PC-9 (cell line): ENCODE measurements at regions not wholly inside any gene's neighbourhood (a gene's known extent, or its start where the extent isn't known, plus 50 kb on each side); places are given as distances from the start of the nearest gene placed in this dataset.

Experiments used
- BruUV-seq: library from RNA; stranded (reverse); fragments of 400-500 nt; replicated peaks from 2 replicates; lab custom pipeline; 2021; lab: Mats Ljungman, UMichigan
- CTCF ChIA-PET: fragments of 300-600 bp; sonication (Branson Sonifier 250); formaldehyde crosslinking; loops from one replicate; lab custom pipeline; 2022; ENCODE audit warnings: antibody characterized with exemption; lab: Charles Lee
- POLR2A ChIA-PET: fragments of 300-600 bp; sonication (Branson Sonifier 250); formaldehyde crosslinking; loops from one replicate; lab custom pipeline; 2022; ENCODE audit warnings: antibody characterized with exemption; ENCODE audit not compliant: unreplicated experiment; lab: Charles Lee
- DNase-seq, 2 experiments: peaks; one replicate each; pipeline versions ENCODE4 v3.0.0 to v3.0.0-alpha.2; 2015 to 2022; ENCODE audit warnings: mixed read lengths in 1 of 2
- H2AFZ ChIP-seq: fragments of 200-600 bp; sonication (generic); 2 replicates; pipeline ENCODE4 v1.8.1; 2017; ENCODE audit warnings: antibody characterized with exemption
- H3F3A ChIP-seq: fragments of 200-600 bp; sonication (generic); 2 replicates; pipeline ENCODE4 v1.8.1; 2017; ENCODE audit warnings: antibody characterized with exemption, mild to moderate bottlenecking, low read depth; ENCODE audit not compliant: insufficient read depth
- H3K27ac ChIP-seq: fragments of 200-600 bp; sonication (generic); 2 replicates; pipeline ENCODE4 v1.6.1; 2016; ENCODE audit warnings: mixed run types
- H3K27me3 ChIP-seq: fragments of 200-600 bp; sonication (generic); 2 replicates; pipeline ENCODE4 v1.6.1; 2016; ENCODE audit warnings: low read depth, mixed run types; ENCODE audit not compliant: insufficient read depth
- H3K36me3 ChIP-seq: fragments of 200-600 bp; sonication (generic); 2 replicates; pipeline ENCODE4 v1.6.1; 2016; ENCODE audit warnings: low read depth, mixed run types
- H3K4me1 ChIP-seq: fragments of 200-600 bp; sonication (generic); replicated peaks from 2 replicates; pipeline ENCODE4 v1.6.1; 2016; ENCODE audit warnings: mixed run types; ENCODE audit not compliant: insufficient read depth
- H3K4me2 ChIP-seq: fragments of 200-600 bp; sonication (generic); 2 replicates; pipeline ENCODE4 v1.6.1; 2017; ENCODE audit warnings: mixed run types
- H3K4me3 ChIP-seq: fragments of 200-600 bp; sonication (generic); 2 replicates; pipeline ENCODE4 v1.6.1; 2016; ENCODE audit warnings: mixed run types
- H3K79me2 ChIP-seq: fragments of 200-600 bp; sonication (generic); 2 replicates; pipeline ENCODE4 v1.6.1; 2017; ENCODE audit warnings: low read depth, mixed run types
- H3K9me2 ChIP-seq: fragments of 200-600 bp; sonication (generic); 2 replicates; pipeline ENCODE4 v1.8.1; 2017; ENCODE audit warnings: mild to moderate bottlenecking; ENCODE audit not compliant: insufficient read depth
- H3K9me3 ChIP-seq: fragments of 200-600 bp; sonication (generic); 2 replicates; pipeline ENCODE4 v1.8.1; 2016; ENCODE audit warnings: low read depth; ENCODE audit not compliant: insufficient read depth
- H4K20me1 ChIP-seq: fragments of 200-600 bp; sonication (generic); 2 replicates; pipeline ENCODE4 v1.8.1; 2017; ENCODE audit not compliant: insufficient read depth
- CTCF ChIP-seq: fragments of 200-600 bp; sonication (generic); conservative IDR thresholded peaks from 2 replicates; pipeline ENCODE4 v1.6.1; 2017; ENCODE audit warnings: mixed run types, antibody characterized with exemption, mild to moderate bottlenecking, moderate library complexity
- EZH2 ChIP-seq: fragments of 200-600 bp; sonication (generic); IDR thresholded peaks from 2 replicates; pipeline ENCODE4 v1.8.0; 2017; ENCODE audit warnings: antibody characterized with exemption, low read depth
- intact Hi-C: fragments of 100-400 bp; cut with micrococcal nuclease; formaldehyde crosslinking; loops from one replicate; pipeline ENCODE4 v1.10.0; 2022; ENCODE audit not compliant: unreplicated experiment

GRCh38 chr2:45068571-45069140 lies 59.4 kb upstream of the SIX2 start:
- no peaks in the 10 kb centered on the region; the same call in 1 of the 2 replicates for H3K27me3 ChIP-seq

GRCh38 chr2:45067859-45068570 lies 58.8 kb upstream of the SIX2 start:
- Histone ChIP-seq H4K20me1 (no peaks in the 10 kb centered on the region), H3K79me2 (no peaks in the 10 kb centered on the region), H3K4me3 (no peak overlapping the region), H2AFZ (no peak overlapping the region), H3K4me1 (no peaks in the 10 kb centered on the region), H3K27ac (no peak overlapping the region), H3K9me2 (no peaks in the 10 kb centered on the region), H3K27me3 (no peaks in the 10 kb centered on the region; the same call in 1 of the 2 replicates), H3K9me3 (no peaks in the 10 kb centered on the region), H3K4me2 (no peak overlapping the region), H3K36me3 (no peaks in the 10 kb centered on the region), H3F3A (no peaks in the 10 kb centered on the region)
- no peak for DNase-seq
- BruUV-seq, result no TSS peak
- ChIA-PET POLR2A (no interaction called here), CTCF (no interaction called here)
- intact Hi-C loops, result no loop called here
- TF ChIP-seq CTCF (no peak), EZH2 (no peak)

More at GRCh38 chr2:45068571-45069140, 59.4 kb upstream of the SIX2 start:
- H3K4me2 ChIP-seq, result no peak overlapping the region
- no peak for TF ChIP-seq EZH2
- no peak for TF ChIP-seq CTCF
- no peaks in the 10 kb centered on the region for H3K9me3 ChIP-seq
- H3K27ac ChIP-seq, result no peak overlapping the region
- H3K4me1 ChIP-seq, result no peaks in the 10 kb centered on the region
- BruUV-seq, result no TSS peak
- no peak overlapping the region for H3K4me3 ChIP-seq
- H3K36me3 ChIP-seq, result no peaks in the 10 kb centered on the region
- intact Hi-C loops, result no loop called here
- no peak for DNase-seq
- no peak overlapping the region for H2AFZ ChIP-seq
- H4K20me1 ChIP-seq, result no peaks in the 10 kb centered on the region
- no peaks in the 10 kb centered on the region for H3K9me2 ChIP-seq
- ChIA-PET CTCF (no interaction called here), POLR2A (no interaction called here)
- no peaks in the 10 kb centered on the region for H3K79me2 ChIP-seq
- H3F3A ChIP-seq, result no peaks in the 10 kb centered on the region
